ENCODE measurements at regions not wholly inside any gene's neighbourhood (a gene's known extent, or its start where the extent isn't known, plus 50 kb on each side); places are given as distances from the start of the nearest gene placed in this dataset.

- Histone ChIP-seq H3K4me3 (replicated peaks; ENCODE audit: low read depth, low read length) (no peak overlapping the region), H3K27me3 (replicated peaks; ENCODE audit: control insufficient read depth, insufficient read depth, low read length) (no peaks in the 10 kb centered on the region), H3K36me3 (ENCODE audit: control insufficient read depth, insufficient read depth, low read length) (no peaks in the 10 kb centered on the region)
- no peak for TF ChIP-seq CTCF (IDR thresholded peaks at IDR 0.05; ENCODE audit: insufficient read depth, low read length, poor library complexity, severe bottlenecking)
- DNase-seq (ENCODE audit: extremely low read depth, insufficient read length), result no peak
These were observed 70.2 kb downstream of the RND3 start for GRCh38 chr2:150417278-150417677.

- H3K36me3 ChIP-seq (ENCODE audit: control insufficient read depth, insufficient read depth, low read length), result no peaks in the 10 kb centered on the region
- H3K4me3 ChIP-seq (replicated peaks; ENCODE audit: low read depth, low read length), result no peak overlapping the region
- DNase-seq (ENCODE audit: extremely low read depth, insufficient read length), result no peak
- no peaks in the 10 kb centered on the region for H3K27me3 ChIP-seq (replicated peaks; ENCODE audit: control insufficient read depth, insufficient read depth, low read length)
- TF ChIP-seq CTCF (IDR thresholded peaks at IDR 0.05; ENCODE audit: insufficient read depth, low read length, poor library complexity, severe bottlenecking), result no peak
These were observed 72.4 kb downstream of the RND3 start for GRCh38 chr2:150415022-150415421.

GRCh38 chr2:150413910-150414309 lies 73.6 kb downstream of the RND3 start:
- no peak for DNase-seq (ENCODE audit: extremely low read depth, insufficient read length)
- TF ChIP-seq CTCF (IDR thresholded peaks at IDR 0.05; ENCODE audit: insufficient read depth, low read length, poor library complexity, severe bottlenecking), result no peak
- Histone ChIP-seq H3K4me3 (replicated peaks; ENCODE audit: low read depth, low read length) (no peak overlapping the region), H3K27me3 (replicated peaks; ENCODE audit: control insufficient read depth, insufficient read depth, low read length) (no peaks in the 10 kb centered on the region), H3K36me3 (ENCODE audit: control insufficient read depth, insufficient read depth, low read length) (no peaks in the 10 kb centered on the region)

- H3K36me3 ChIP-seq (ENCODE audit: control insufficient read depth, insufficient read depth, low read length), result no peaks in the 10 kb centered on the region
- no peak for DNase-seq (ENCODE audit: extremely low read depth, insufficient read length)
- no peak overlapping the region for H3K4me3 ChIP-seq (replicated peaks; ENCODE audit: low read depth, low read length)
- no peaks in the 10 kb centered on the region for H3K27me3 ChIP-seq (replicated peaks; ENCODE audit: control insufficient read depth, insufficient read depth, low read length)
- TF ChIP-seq CTCF (IDR thresholded peaks at IDR 0.05; ENCODE audit: insufficient read depth, low read length, poor library complexity, severe bottlenecking), result no peak
These were observed 74.1 kb downstream of the RND3 start for GRCh38 chr2:150413366-150413765.

GRCh38 chr2:150410809-150411208 lies 76.7 kb downstream of the RND3 start:
- no peak for TF ChIP-seq CTCF (IDR thresholded peaks at IDR 0.05; ENCODE audit: insufficient read depth, low read length, poor library complexity, severe bottlenecking)
- Histone ChIP-seq H3K27me3 (replicated peaks; ENCODE audit: control insufficient read depth, insufficient read depth, low read length) (no peaks in the 10 kb centered on the region), H3K36me3 (ENCODE audit: control insufficient read depth, insufficient read depth, low read length) (no peaks in the 10 kb centered on the region), H3K4me3 (replicated peaks; ENCODE audit: low read depth, low read length) (no peak overlapping the region)
- DNase-seq (ENCODE audit: extremely low read depth, insufficient read length), result no peak

GRCh38 chr2:150409196-150409595 lies 78.3 kb downstream of the RND3 start:
- TF ChIP-seq CTCF (IDR thresholded peaks at IDR 0.05; ENCODE audit: insufficient read depth, low read length, poor library complexity, severe bottlenecking), result no peak
- H3K27me3 ChIP-seq (replicated peaks; ENCODE audit: control insufficient read depth, insufficient read depth, low read length), result no peaks in the 10 kb centered on the region

More at GRCh38 chr2:150409196-150409595, 78.3 kb downstream of the RND3 start:
- no peaks in the 10 kb centered on the region for H3K36me3 ChIP-seq (ENCODE audit: control insufficient read depth, insufficient read depth, low read length)
- DNase-seq (ENCODE audit: extremely low read depth, insufficient read length), result no peak
- H3K4me3 ChIP-seq (replicated peaks; ENCODE audit: low read depth, low read length), result no peak overlapping the region
